ENCODE measurements at regions not wholly inside any gene's neighbourhood (a gene's known extent, or its start where the extent isn't known, plus 50 kb on each side); places are given as distances from the start of the nearest gene placed in this dataset.
A peak's percentile ranks its signal among the peaks of the same experiment; 100 is the strongest.

- no peaks in the 10 kb centered on the region for H3K9me3 ChIP-seq (ENCODE audit: control insufficient read depth, low read length)
- H3K36me3 ChIP-seq (ENCODE audit: control insufficient read depth, insufficient read depth, low read length) = no peaks in the 10 kb centered on the region
- WGBS, 2 experiments (ENCODE audit: insufficient coverage in 2 of 2) = no CpG with 5 or more reads among the region's 1 CpG
- peaks cover 22% of the 10 kb centered on the region for H3K4me1 ChIP-seq (ENCODE audit: control insufficient read depth, insufficient read depth, low read length, poor library complexity, severe bottlenecking)
- no peak overlapping the region for H3K4me3 ChIP-seq (ENCODE audit: extremely low read depth, insufficient read depth, low read length, poor library complexity, severe bottlenecking)
- H3K27ac ChIP-seq (ENCODE audit: low read depth, low read length, severe bottlenecking) = peak overlapping the region; percentile 88
These were observed 987.2 kb upstream of the CDH2 start for GRCh38 chr18:29164020-29164706.

GRCh38 chr18:29163596-29163995 lies 986.7 kb upstream of the CDH2 start:
- Histone ChIP-seq H3K9me3 (ENCODE audit: control insufficient read depth, low read length) (no peaks in the 10 kb centered on the region), H3K4me1 (ENCODE audit: control insufficient read depth, insufficient read depth, low read length, poor library complexity, severe bottlenecking) (peaks cover 22% of the 10 kb centered on the region), H3K4me3 (ENCODE audit: extremely low read depth, insufficient read depth, low read length, poor library complexity, severe bottlenecking) (no peak overlapping the region), H3K36me3 (ENCODE audit: control insufficient read depth, insufficient read depth, low read length) (no peaks in the 10 kb centered on the region), H3K27ac (ENCODE audit: low read depth, low read length, severe bottlenecking) (peak overlapping the region; percentile 88)

GRCh38 chr18:29161429-29161828 lies 984.5 kb upstream of the CDH2 start:
- no peak overlapping the region for H3K4me3 ChIP-seq (ENCODE audit: extremely low read depth, insufficient read depth, low read length, poor library complexity, severe bottlenecking)
- H3K27ac ChIP-seq (ENCODE audit: low read depth, low read length, severe bottlenecking) = no peak overlapping the region
- peaks cover 27% of the 10 kb centered on the region for H3K4me1 ChIP-seq (ENCODE audit: control insufficient read depth, insufficient read depth, low read length, poor library complexity, severe bottlenecking)
- no peaks in the 10 kb centered on the region for H3K9me3 ChIP-seq (ENCODE audit: control insufficient read depth, low read length)
- H3K36me3 ChIP-seq (ENCODE audit: control insufficient read depth, insufficient read depth, low read length) = no peaks in the 10 kb centered on the region

- H3K4me3 ChIP-seq (ENCODE audit: extremely low read depth, insufficient read depth, low read length, poor library complexity, severe bottlenecking) = no peak overlapping the region
- no CpG with 5 or more reads among the region's 2 CpGs for WGBS, 2 experiments (ENCODE audit: insufficient coverage in 2 of 2)
- peaks cover 31% of the 10 kb centered on the region for H3K4me1 ChIP-seq (ENCODE audit: control insufficient read depth, insufficient read depth, low read length, poor library complexity, severe bottlenecking)
- no peaks in the 10 kb centered on the region for H3K36me3 ChIP-seq (ENCODE audit: control insufficient read depth, insufficient read depth, low read length)
- no peaks in the 10 kb centered on the region for H3K9me3 ChIP-seq (ENCODE audit: control insufficient read depth, low read length)
- H3K27ac ChIP-seq (ENCODE audit: low read depth, low read length, severe bottlenecking) = no peak overlapping the region
These were observed 983.2 kb upstream of the CDH2 start for GRCh38 chr18:29160170-29160569.

- no CpG with 5 or more reads among the region's 4 CpGs for WGBS, 2 experiments (ENCODE audit: insufficient coverage in 2 of 2)
- Histone ChIP-seq H3K4me3 (ENCODE audit: extremely low read depth, insufficient read depth, low read length, poor library complexity, severe bottlenecking) (no peak overlapping the region), H3K9me3 (ENCODE audit: control insufficient read depth, low read length) (no peaks in the 10 kb centered on the region), H3K4me1 (ENCODE audit: control insufficient read depth, insufficient read depth, low read length, poor library complexity, severe bottlenecking) (peaks cover 29% of the 10 kb centered on the region), H3K27ac (ENCODE audit: low read depth, low read length, severe bottlenecking) (no peak overlapping the region), H3K36me3 (ENCODE audit: control insufficient read depth, insufficient read depth, low read length) (no peaks in the 10 kb centered on the region)
These were observed 981.0 kb upstream of the CDH2 start for GRCh38 chr18:29157905-29158304.

GRCh38 chr18:29157057-29157780 lies 980.3 kb upstream of the CDH2 start:
- 67 to 100% methylated on average over 1 of the region's 3 CpGs for WGBS, 2 experiments (ENCODE audit: insufficient coverage in 2 of 2)
- H3K4me1 ChIP-seq (ENCODE audit: control insufficient read depth, insufficient read depth, low read length, poor library complexity, severe bottlenecking) = peaks cover 29% of the 10 kb centered on the region
- H3K36me3 ChIP-seq (ENCODE audit: control insufficient read depth, insufficient read depth, low read length) = no peaks in the 10 kb centered on the region
- no peak overlapping the region for H3K27ac ChIP-seq (ENCODE audit: low read depth, low read length, severe bottlenecking)
- H3K9me3 ChIP-seq (ENCODE audit: control insufficient read depth, low read length) = no peaks in the 10 kb centered on the region
- no peak overlapping the region for H3K4me3 ChIP-seq (ENCODE audit: extremely low read depth, insufficient read depth, low read length, poor library complexity, severe bottlenecking)

- 93 to 100% methylated on average over 1 to 3 of the region's 4 CpGs for WGBS, 2 experiments (ENCODE audit: insufficient coverage in 2 of 2)
- Histone ChIP-seq H3K9me3 (ENCODE audit: control insufficient read depth, low read length) (no peaks in the 10 kb centered on the region), H3K27ac (ENCODE audit: low read depth, low read length, severe bottlenecking) (no peak overlapping the region), H3K36me3 (ENCODE audit: control insufficient read depth, insufficient read depth, low read length) (no peaks in the 10 kb centered on the region), H3K4me3 (ENCODE audit: extremely low read depth, insufficient read depth, low read length, poor library complexity, severe bottlenecking) (no peak overlapping the region), H3K4me1 (ENCODE audit: control insufficient read depth, insufficient read depth, low read length, poor library complexity, severe bottlenecking) (peaks cover 29% of the 10 kb centered on the region)
These were observed 979.6 kb upstream of the CDH2 start for GRCh38 chr18:29156531-29156930.

GRCh38 chr18:29154758-29155725 lies 978.1 kb upstream of the CDH2 start:
- Histone ChIP-seq H3K36me3 (ENCODE audit: control insufficient read depth, insufficient read depth, low read length) (no peaks in the 10 kb centered on the region), H3K27ac (ENCODE audit: low read depth, low read length, severe bottlenecking) (peak overlapping the region; percentile 51), H3K9me3 (ENCODE audit: control insufficient read depth, low read length) (no peaks in the 10 kb centered on the region), H3K4me1 (ENCODE audit: control insufficient read depth, insufficient read depth, low read length, poor library complexity, severe bottlenecking) (peaks cover 29% of the 10 kb centered on the region), H3K4me3 (ENCODE audit: extremely low read depth, insufficient read depth, low read length, poor library complexity, severe bottlenecking) (no peak overlapping the region)
- WGBS, 2 experiments (ENCODE audit: insufficient coverage in 2 of 2) = 86 to 96% methylated on average over 2 of the region's 9 CpGs

- no CpG with 5 or more reads among the region's 1 CpG for WGBS, 2 experiments (ENCODE audit: insufficient coverage in 2 of 2)
- peak overlapping the region; percentile 51 for H3K27ac ChIP-seq (ENCODE audit: low read depth, low read length, severe bottlenecking)
These were observed 977.3 kb upstream of the CDH2 start for GRCh38 chr18:29154196-29154757.

GRCh38 chr18:29153091-29153490 lies 976.2 kb upstream of the CDH2 start:
- Histone ChIP-seq H3K27ac (ENCODE audit: low read depth, low read length, severe bottlenecking) (no peak overlapping the region), H3K4me1 (ENCODE audit: control insufficient read depth, insufficient read depth, low read length, poor library complexity, severe bottlenecking) (peaks cover 29% of the 10 kb centered on the region), H3K36me3 (ENCODE audit: control insufficient read depth, insufficient read depth, low read length) (no peaks in the 10 kb centered on the region), H3K9me3 (ENCODE audit: control insufficient read depth, low read length) (no peaks in the 10 kb centered on the region), H3K4me3 (ENCODE audit: extremely low read depth, insufficient read depth, low read length, poor library complexity, severe bottlenecking) (no peak overlapping the region)
- 90 to 96% methylated on average over 7 of the region's 7 CpGs for WGBS, 2 experiments (ENCODE audit: insufficient coverage in 2 of 2)

More at GRCh38 chr18:29154196-29154757, 977.3 kb upstream of the CDH2 start:
- peaks cover 29% of the 10 kb centered on the region for H3K4me1 ChIP-seq (ENCODE audit: control insufficient read depth, insufficient read depth, low read length, poor library complexity, severe bottlenecking)
- H3K36me3 ChIP-seq (ENCODE audit: control insufficient read depth, insufficient read depth, low read length) = no peaks in the 10 kb centered on the region
- H3K9me3 ChIP-seq (ENCODE audit: control insufficient read depth, low read length) = no peaks in the 10 kb centered on the region
- no peak overlapping the region for H3K4me3 ChIP-seq (ENCODE audit: extremely low read depth, insufficient read depth, low read length, poor library complexity, severe bottlenecking)
